ENCODE measurements at regions not wholly inside any gene's neighbourhood (a gene's known extent, or its start where the extent isn't known, plus 50 kb on each side); places are given as distances from the start of the nearest gene placed in this dataset.

DNA sequence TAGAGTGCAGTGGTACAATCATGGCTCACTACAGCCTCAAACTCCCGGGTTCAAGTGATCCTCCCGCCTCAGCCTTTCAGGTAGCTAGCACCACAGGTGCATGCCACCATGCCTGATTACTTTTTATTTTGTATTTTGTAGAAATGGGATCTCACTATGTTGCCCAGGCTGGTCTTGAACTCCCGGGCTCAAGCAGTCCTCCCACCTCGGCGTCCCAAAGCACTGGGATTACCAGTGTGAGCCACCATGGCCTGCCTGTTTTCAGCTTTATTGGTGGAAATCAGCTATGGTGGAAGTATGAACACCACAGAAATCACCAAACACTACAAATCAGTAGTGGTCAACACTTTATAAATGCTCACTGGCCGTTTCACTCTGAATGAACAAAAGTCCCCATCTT, 299.9 kb upstream of the LYZL1 start:
- TF ChIP-seq EZH2 (IDR thresholded peaks at IDR 0.05) (no peak), CTCF (IDR thresholded peaks at IDR 0.05) (no peak)

Data from neural progenitor cell (in vitro differentiated cells).